Sigmoid colon (tissue), 6 donors: ENCODE measurements at regions not wholly inside any gene's neighbourhood (a gene's known extent, or its start where the extent isn't known, plus 50 kb on each side); places are given as distances from the start of the nearest gene placed in this dataset.

ENCODE experiments used
- DNase-seq: peaks from one replicate; pipeline ENCODE4 v3.0.0-alpha.2; 2019
- H3K27ac ChIP-seq, 4 donors: fragments of 200-600 bp; sonication (generic); one replicate each; pipeline ENCODE4 v1.5.1; 2016 to 2019; ENCODE audit warnings: mild to moderate bottlenecking in 1 of 4
- H3K27me3 ChIP-seq, 3 donors: fragments of 200-600 bp; sonication (generic); one replicate each; pipeline ENCODE4 v1.5.1; 2019; ENCODE audit warnings: mild to moderate bottlenecking in 1 of 3
- H3K36me3 ChIP-seq, 4 donors: fragments of 200-600 bp; sonication (generic); one replicate each; pipeline ENCODE4 v1.5.1; 2016 to 2019
- H3K4me1 ChIP-seq, 4 donors: fragments of 200-600 bp; sonication (generic); one replicate each; pipeline ENCODE4 v1.5.1; 2017 to 2019
- H3K4me3 ChIP-seq, 4 donors: fragments of 200-600 bp; sonication (generic); one replicate each; pipeline ENCODE4 v1.5.1; 2017 to 2019; ENCODE audit warnings: mild to moderate bottlenecking in 2 of 4, moderate library complexity in 1 of 4
- H3K9me3 ChIP-seq, 4 donors: fragments of 200-600 bp in 3 of 4; sonication (generic) in 3 of 4; one replicate each; pipeline versions ENCODE4 v1.5.1 to v1.6.1; 2013 to 2019
- CTCF ChIP-seq, 4 experiments: fragments of 450-650 bp in 3 of 4; fragments of 200-600 bp in 1 of 4; IDR thresholded peaks; one replicate each; pipeline ENCODE4 v1.5.1; 2016 to 2019; ENCODE audit warnings: antibody characterized with exemption in 4 of 4, mild to moderate bottlenecking in 3 of 4, moderate library complexity in 2 of 4
- EP300 ChIP-seq, 4 donors: sonication (generic); formaldehyde crosslinking; IDR thresholded peaks; one replicate each; pipeline ENCODE4 v1.6.1; 2017; ENCODE audit warnings: antibody characterized with exemption in 4 of 4
- POLR2A ChIP-seq, 2 donors: fragments of 450-650 bp; IDR thresholded peaks; one replicate each; pipeline ENCODE4 v1.6.1; 2016; ENCODE audit warnings: antibody characterized with exemption in 2 of 2, mild to moderate bottlenecking in 2 of 2, moderate library complexity in 2 of 2
- POLR2AphosphoS5 ChIP-seq, 4 donors: sonication (generic); formaldehyde crosslinking; IDR thresholded peaks; one replicate each; pipeline ENCODE4 v1.6.1; 2017; ENCODE audit warnings: antibody characterized with exemption in 4 of 4
- WGBS, 2 donors: extraction: QIAGEN DNeasy Blood & Tissue Kit; methylation state at CpG; one replicate each; pipeline ENCODE4 v1.1.7; 2013; 5-methylcytosine and 5-hydroxymethylcytosine counted together
- intact Hi-C: fragments of 100-400 bp; cut with DNase I; formaldehyde crosslinking; loops from one replicate; pipeline ENCODE4 v1.15.1; 2023
- donor health status: healthy with polysubstance abuse.
- donor health status: healthy.

- intact Hi-C loops: no loop called here
- H3K27ac ChIP-seq: peak overlapping the region in 2 of 4 donors; percentile 9 to 48
- H3K36me3 ChIP-seq: no peaks in the 10 kb centered on the region
- peaks cover 0 to 18% (median 15%) of the 10 kb centered on the region in 4 donors for H3K4me1 ChIP-seq
- no peak overlapping the region for H3K4me3 ChIP-seq
- DNase-seq: no peak
- TF ChIP-seq POLR2AphosphoS5 (IDR thresholded peaks at IDR 0.05) (no peak), CTCF (IDR thresholded peaks at IDR 0.05) (no peak), EP300 (IDR thresholded peaks at IDR 0.05) (no peak), POLR2A (IDR thresholded peaks at IDR 0.05) (no peak)
- 67 to 82% methylated on average over 8 of the region's 8 CpGs for WGBS, 2 donors
- peaks cover 0 to 4% (median 0%) of the 10 kb centered on the region in 4 donors for H3K9me3 ChIP-seq
- no peaks in the 10 kb centered on the region for H3K27me3 ChIP-seq
Observed at GRCh38 chr21:16740511-16740910, 772.3 kb upstream of the CXADR start.

DNA sequence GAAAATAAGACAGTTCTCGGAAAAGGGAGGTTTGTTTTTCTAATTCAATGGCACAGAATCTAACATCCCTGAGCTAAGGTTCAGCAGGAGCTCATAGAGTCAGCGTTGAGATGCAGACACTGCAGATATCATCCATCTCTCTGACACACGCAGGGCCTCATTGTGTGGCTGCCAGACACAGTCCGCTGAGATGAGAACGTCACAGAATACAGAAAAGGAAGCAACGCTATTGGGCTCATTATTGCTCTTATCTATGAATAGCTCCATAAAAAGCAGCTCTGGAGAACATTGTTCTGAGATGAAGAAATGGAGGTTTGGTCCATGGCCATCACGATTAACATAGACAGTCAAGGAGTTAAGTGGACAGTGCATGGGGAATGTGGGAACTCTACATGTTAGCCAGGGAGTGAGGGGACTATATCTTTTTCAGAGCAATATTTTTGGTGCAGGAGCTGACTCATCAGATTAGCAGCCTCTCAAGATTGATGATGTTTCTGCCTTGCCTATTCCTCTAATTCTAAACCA, 771.6 kb upstream of the CXADR start:
- intact Hi-C loops: no loop called here
- H3K9me3 ChIP-seq: peaks cover 0 to 4% (median 0%) of the 10 kb centered on the region in 4 donors
- H3K36me3 ChIP-seq: no peaks in the 10 kb centered on the region
- H3K27ac ChIP-seq: peak overlapping the region in 3 of 4 donors; percentile 9 to 48 (median 27)
- H3K4me3 ChIP-seq: no peak overlapping the region
- WGBS, 2 donors: 64 to 73% methylated on average over 7 of the region's 7 CpGs
- TF ChIP-seq CTCF (IDR thresholded peaks at IDR 0.05) (no peak), EP300 (IDR thresholded peaks at IDR 0.05) (no peak), POLR2A (IDR thresholded peaks at IDR 0.05) (no peak), POLR2AphosphoS5 (IDR thresholded peaks at IDR 0.05) (no peak)
- no peaks in the 10 kb centered on the region for H3K27me3 ChIP-seq
- no peak for DNase-seq
- H3K4me1 ChIP-seq: peaks cover 0 to 18% (median 15%) of the 10 kb centered on the region in 4 donors

- H3K4me3 ChIP-seq: no peak overlapping the region
- 58 to 61% methylated on average over 3 of the region's 3 CpGs for WGBS, 2 donors
- DNase-seq: peak; percentile 78
- peak overlapping the region in 2 of 4 donors; percentile 19 to 48 for H3K27ac ChIP-seq
- H3K36me3 ChIP-seq: no peaks in the 10 kb centered on the region
- peaks cover 0 to 18% (median 15%) of the 10 kb centered on the region in 4 donors for H3K4me1 ChIP-seq
- intact Hi-C loops: no loop called here
- TF ChIP-seq POLR2A (IDR thresholded peaks at IDR 0.05): no peak
- peak; percentile 10 to 48 (median 44) for TF ChIP-seq POLR2AphosphoS5 (IDR thresholded peaks at IDR 0.05)
- no peaks in the 10 kb centered on the region for H3K27me3 ChIP-seq
- H3K9me3 ChIP-seq: peaks cover 0 to 4% (median 0%) of the 10 kb centered on the region in 4 donors
Observed at GRCh38 chr21:16742131-16742641, 770.7 kb upstream of the CXADR start.

- H3K27me3 ChIP-seq: no peaks in the 10 kb centered on the region
- no peak overlapping the region for H3K4me3 ChIP-seq
- no peak for TF ChIP-seq POLR2A (IDR thresholded peaks at IDR 0.05)
- no peak for TF ChIP-seq POLR2AphosphoS5 (IDR thresholded peaks at IDR 0.05)
- TF ChIP-seq EP300 (IDR thresholded peaks at IDR 0.05): no peak
- TF ChIP-seq CTCF (IDR thresholded peaks at IDR 0.05): no peak
- H3K36me3 ChIP-seq: no peaks in the 10 kb centered on the region
- intact Hi-C loops: no loop called here
- 68 to 79% methylated on average over 5 of the region's 5 CpGs for WGBS, 2 donors
- peak overlapping the region in 2 of 4 donors; percentile 19 to 48 for H3K27ac ChIP-seq
- peaks cover 0 to 4% (median 0%) of the 10 kb centered on the region in 4 donors for H3K9me3 ChIP-seq
- H3K4me1 ChIP-seq: peaks cover 0 to 18% (median 15%) of the 10 kb centered on the region in 4 donors
- no peak for DNase-seq
Observed at GRCh38 chr21:16742741-16743140, 770.1 kb upstream of the CXADR start.

- H3K36me3 ChIP-seq: no peaks in the 10 kb centered on the region
- intact Hi-C loops: no loop called here
- no peaks in the 10 kb centered on the region for H3K27me3 ChIP-seq
- 75 to 83% methylated on average over 1 of the region's 1 CpG for WGBS, 2 donors
- no peak overlapping the region for H3K4me3 ChIP-seq
- peaks cover 0 to 4% (median 0%) of the 10 kb centered on the region in 4 donors for H3K9me3 ChIP-seq
- no peak for DNase-seq
- no peak for TF ChIP-seq POLR2A (IDR thresholded peaks at IDR 0.05)
- TF ChIP-seq POLR2AphosphoS5 (IDR thresholded peaks at IDR 0.05): no peak
- no peak for TF ChIP-seq EP300 (IDR thresholded peaks at IDR 0.05)
- TF ChIP-seq CTCF (IDR thresholded peaks at IDR 0.05): no peak
- H3K27ac ChIP-seq: no peak overlapping the region
- peaks cover 0 to 18% (median 15%) of the 10 kb centered on the region in 4 donors for H3K4me1 ChIP-seq
Observed at GRCh38 chr21:16743317-16743716, 769.5 kb upstream of the CXADR start.
